RWPE1 (cell line): ENCODE measurements at regions not wholly inside any gene's neighbourhood (a gene's known extent, or its start where the extent isn't known, plus 50 kb on each side); places are given as distances from the start of the nearest gene placed in this dataset.

Experiments
- CTCF ChIA-PET: fragments of 350-600 bp; sonication (Branson Sonifier 250); formaldehyde crosslinking; extraction: SDS; loops from one replicate; lab custom pipeline; 2021; lab: Yijun Ruan, JAX
- POLR2A ChIA-PET: fragments of 400-600 bp; formaldehyde crosslinking; extraction: SDS; loops from one replicate; lab custom pipeline; 2020; ENCODE audit warnings: antibody characterized with exemption; ENCODE audit not compliant: low non-redundant PET; lab: Yijun Ruan, JAX
- DNase-seq: peaks from one replicate; pipeline ENCODE4 v3.0.0; 2012; ENCODE audit warnings: low spot score
- H3K27ac ChIP-seq: fragments of 450-650 bp; 2 replicates; pipeline ENCODE4 v1.5.1; 2017
- TF ChIP-seq, protein P1 (sequence below): fragments of 450-650 bp; conservative IDR thresholded peaks from 2 replicates; pipeline ENCODE4 v1.5.1; 2017; ENCODE audit warnings: low read depth, mild to moderate bottlenecking

DNA sequence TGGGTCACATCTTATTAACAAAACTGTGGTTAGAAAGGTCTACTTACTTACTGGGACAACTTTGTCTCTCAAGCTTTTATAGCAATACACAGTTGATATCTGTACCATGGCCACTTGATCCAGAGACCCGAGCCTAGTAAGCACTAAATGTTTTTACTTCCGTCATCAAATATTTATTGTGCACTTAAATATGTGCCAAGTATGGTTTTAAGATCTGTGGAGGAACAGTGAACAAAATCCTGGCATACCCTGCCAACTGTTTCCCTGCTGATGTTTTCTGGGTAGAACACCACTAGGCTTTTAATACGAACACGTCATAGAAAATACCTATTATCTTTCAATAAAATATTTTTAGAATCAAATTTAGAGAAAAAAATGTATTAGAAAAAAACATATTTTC lies 574.8 kb downstream of the HACE1 start:
- TF ChIP-seq, protein P1, sequence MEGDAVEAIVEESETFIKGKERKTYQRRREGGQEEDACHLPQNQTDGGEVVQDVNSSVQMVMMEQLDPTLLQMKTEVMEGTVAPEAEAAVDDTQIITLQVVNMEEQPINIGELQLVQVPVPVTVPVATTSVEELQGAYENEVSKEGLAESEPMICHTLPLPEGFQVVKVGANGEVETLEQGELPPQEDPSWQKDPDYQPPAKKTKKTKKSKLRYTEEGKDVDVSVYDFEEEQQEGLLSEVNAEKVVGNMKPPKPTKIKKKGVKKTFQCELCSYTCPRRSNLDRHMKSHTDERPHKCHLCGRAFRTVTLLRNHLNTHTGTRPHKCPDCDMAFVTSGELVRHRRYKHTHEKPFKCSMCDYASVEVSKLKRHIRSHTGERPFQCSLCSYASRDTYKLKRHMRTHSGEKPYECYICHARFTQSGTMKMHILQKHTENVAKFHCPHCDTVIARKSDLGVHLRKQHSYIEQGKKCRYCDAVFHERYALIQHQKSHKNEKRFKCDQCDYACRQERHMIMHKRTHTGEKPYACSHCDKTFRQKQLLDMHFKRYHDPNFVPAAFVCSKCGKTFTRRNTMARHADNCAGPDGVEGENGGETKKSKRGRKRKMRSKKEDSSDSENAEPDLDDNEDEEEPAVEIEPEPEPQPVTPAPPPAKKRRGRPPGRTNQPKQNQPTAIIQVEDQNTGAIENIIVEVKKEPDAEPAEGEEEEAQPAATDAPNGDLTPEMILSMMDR: no peak
- POLR2A ChIA-PET: no interaction called here
- H3K27ac ChIP-seq: no peak overlapping the region
- CTCF ChIA-PET: no interaction called here
- DNase-seq: no peak

DNA sequence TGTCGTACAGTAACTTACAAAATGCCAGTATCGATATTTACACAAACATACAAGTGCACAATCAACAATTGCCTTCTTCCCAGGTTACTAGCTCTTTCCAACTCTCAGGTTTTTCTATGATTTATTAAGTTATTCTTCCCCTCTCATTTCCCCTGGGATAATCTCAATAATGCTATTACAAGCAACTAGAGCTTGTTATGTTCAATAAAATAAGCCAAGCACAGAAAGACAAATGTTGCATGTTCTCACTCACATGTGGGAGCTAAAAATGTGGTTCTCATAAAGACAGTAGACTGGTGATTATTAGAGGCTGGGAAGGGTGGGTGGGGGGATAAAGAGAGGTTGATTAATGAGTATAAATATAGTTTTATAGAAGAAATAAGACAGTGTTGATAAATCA lies 577.1 kb downstream of the HACE1 start:
- TF ChIP-seq, protein P1: no peak
- CTCF ChIA-PET: no interaction called here
- no peak overlapping the region for H3K27ac ChIP-seq
- POLR2A ChIA-PET: no interaction called here
- DNase-seq: no peak

- DNase-seq: no peak
Observed at GRCh38 chr6:104281370-104281769, 578.3 kb downstream of the HACE1 start.

DNA sequence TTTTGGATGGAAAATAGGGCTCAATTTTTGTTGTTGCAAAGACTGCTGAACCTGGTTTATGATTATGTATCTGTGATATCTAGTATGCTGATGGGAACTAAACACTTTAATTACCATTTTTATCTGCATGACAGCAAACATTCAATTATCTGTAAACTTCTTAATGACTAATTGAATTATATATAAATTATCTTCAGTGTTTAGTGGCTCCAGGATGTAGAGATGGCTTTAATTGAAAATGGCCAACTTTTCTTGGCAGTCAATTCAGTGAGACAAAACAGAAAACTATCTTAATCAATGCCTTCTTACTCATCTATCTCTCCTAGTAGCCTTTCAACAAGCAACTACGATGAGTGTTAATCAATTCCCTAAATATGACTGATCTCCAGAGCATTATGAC lies 591.3 kb downstream of the HACE1 start:
- CTCF ChIA-PET: no interaction called here
- POLR2A ChIA-PET: no interaction called here

More at GRCh38 chr6:104281370-104281769, 578.3 kb downstream of the HACE1 start:
- TF ChIP-seq, protein P1: no peak
- no peak overlapping the region for H3K27ac ChIP-seq
- ChIA-PET CTCF (interaction anchor here (0.6 kb wide), 1 partner anchor 131 kb away, joined by 3 read pairs; no protein-coding TSS in a partner anchor), POLR2A (no interaction called here)

DNA sequence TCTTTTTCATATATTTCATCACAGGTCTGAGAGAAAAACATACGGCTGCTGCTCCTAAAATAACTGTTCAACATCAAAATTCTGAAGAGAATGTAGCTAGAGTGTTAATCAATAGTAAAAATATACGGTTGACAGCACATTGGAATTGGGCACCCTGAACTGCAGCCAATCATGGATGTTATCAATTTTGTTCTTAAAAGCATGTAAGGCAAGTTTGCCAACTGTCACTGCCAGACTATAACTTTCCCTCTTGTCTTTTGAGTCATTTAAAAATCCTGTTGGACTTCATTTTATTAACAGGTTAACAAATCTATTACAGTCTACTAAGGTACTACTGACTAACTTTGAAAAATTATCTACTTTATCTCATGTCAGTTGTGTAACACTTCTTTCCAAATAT lies 592.8 kb downstream of the HACE1 start:
- TF ChIP-seq, protein P1: no peak
- DNase-seq: no peak
- CTCF ChIA-PET: no interaction called here
- POLR2A ChIA-PET: no interaction called here
- H3K27ac ChIP-seq: no peak overlapping the region

More for the DNA sequence above, 591.3 kb downstream of the HACE1 start:
- TF ChIP-seq, protein P1: no peak
- no peak overlapping the region for H3K27ac ChIP-seq
- no peak for DNase-seq

GRCh38 chr6:104256646-104257045 lies 603.1 kb downstream of the HACE1 start:
- DNase-seq: no peak
- H3K27ac ChIP-seq: no peak overlapping the region
- POLR2A ChIA-PET: no interaction called here
- TF ChIP-seq, protein P1: no peak
- CTCF ChIA-PET: no interaction called here
